Osteocyte (in vitro differentiated cells): ENCODE measurements at regions not wholly inside any gene's neighbourhood (a gene's known extent, or its start where the extent isn't known, plus 50 kb on each side); places are given as distances from the start of the nearest gene placed in this dataset.

ENCODE experiments used
- DNase-seq: peaks from one replicate; pipeline ENCODE4 v3.0.0; 2021; ENCODE audit warnings: mixed read lengths; ENCODE audit not compliant: unreplicated experiment; ENCODE audit errors: extremely low spot score
- H3K27ac Mint-ChIP-seq: one replicate; pipeline ENCODE4 v1.8.0; 2021; ENCODE audit warnings: mild to moderate bottlenecking, mixed read lengths; ENCODE audit not compliant: unreplicated experiment
- H3K27me3 Mint-ChIP-seq: one replicate; pipeline ENCODE4 v1.8.0; 2021; ENCODE audit warnings: mixed read lengths; ENCODE audit not compliant: unreplicated experiment
- H3K36me3 Mint-ChIP-seq: one replicate; pipeline ENCODE4 v1.8.0; 2021; ENCODE audit warnings: mixed read lengths; ENCODE audit not compliant: unreplicated experiment
- H3K4me1 Mint-ChIP-seq: one replicate; pipeline ENCODE4 v1.8.0; 2021; ENCODE audit warnings: mixed read lengths; ENCODE audit not compliant: unreplicated experiment
- H3K4me3 Mint-ChIP-seq: one replicate; pipeline ENCODE4 v1.8.0; 2021; ENCODE audit warnings: mild to moderate bottlenecking, moderate library complexity, mixed read lengths; ENCODE audit not compliant: unreplicated experiment
- H3K9me3 Mint-ChIP-seq: one replicate; pipeline ENCODE4 v1.8.0; 2021; ENCODE audit warnings: mixed read lengths; ENCODE audit not compliant: unreplicated experiment
- TF ChIP-seq, protein P1 (sequence below): fragments of 200-600 bp; sonication (generic); IDR thresholded peaks from 2 replicates; pipeline ENCODE4 v1.5.0; 2021; ENCODE audit warnings: antibody characterized with exemption, mild to moderate bottlenecking, moderate library complexity

- peaks cover 13% of the 10 kb centered on the region for H3K27me3 Mint-ChIP-seq
- H3K9me3 Mint-ChIP-seq, result no peaks in the 10 kb centered on the region
- H3K4me3 Mint-ChIP-seq, result no peak overlapping the region
- H3K27ac Mint-ChIP-seq, result no peak overlapping the region
- DNase-seq, result no peak
- TF ChIP-seq, protein P1, sequence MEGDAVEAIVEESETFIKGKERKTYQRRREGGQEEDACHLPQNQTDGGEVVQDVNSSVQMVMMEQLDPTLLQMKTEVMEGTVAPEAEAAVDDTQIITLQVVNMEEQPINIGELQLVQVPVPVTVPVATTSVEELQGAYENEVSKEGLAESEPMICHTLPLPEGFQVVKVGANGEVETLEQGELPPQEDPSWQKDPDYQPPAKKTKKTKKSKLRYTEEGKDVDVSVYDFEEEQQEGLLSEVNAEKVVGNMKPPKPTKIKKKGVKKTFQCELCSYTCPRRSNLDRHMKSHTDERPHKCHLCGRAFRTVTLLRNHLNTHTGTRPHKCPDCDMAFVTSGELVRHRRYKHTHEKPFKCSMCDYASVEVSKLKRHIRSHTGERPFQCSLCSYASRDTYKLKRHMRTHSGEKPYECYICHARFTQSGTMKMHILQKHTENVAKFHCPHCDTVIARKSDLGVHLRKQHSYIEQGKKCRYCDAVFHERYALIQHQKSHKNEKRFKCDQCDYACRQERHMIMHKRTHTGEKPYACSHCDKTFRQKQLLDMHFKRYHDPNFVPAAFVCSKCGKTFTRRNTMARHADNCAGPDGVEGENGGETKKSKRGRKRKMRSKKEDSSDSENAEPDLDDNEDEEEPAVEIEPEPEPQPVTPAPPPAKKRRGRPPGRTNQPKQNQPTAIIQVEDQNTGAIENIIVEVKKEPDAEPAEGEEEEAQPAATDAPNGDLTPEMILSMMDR, result no peak
- H3K36me3 Mint-ChIP-seq, result no peaks in the 10 kb centered on the region
- H3K4me1 Mint-ChIP-seq, result peaks cover 6% of the 10 kb centered on the region
These were observed 112.8 kb upstream of the SHB start for GRCh38 chr9:38181866-38182265.

DNA sequence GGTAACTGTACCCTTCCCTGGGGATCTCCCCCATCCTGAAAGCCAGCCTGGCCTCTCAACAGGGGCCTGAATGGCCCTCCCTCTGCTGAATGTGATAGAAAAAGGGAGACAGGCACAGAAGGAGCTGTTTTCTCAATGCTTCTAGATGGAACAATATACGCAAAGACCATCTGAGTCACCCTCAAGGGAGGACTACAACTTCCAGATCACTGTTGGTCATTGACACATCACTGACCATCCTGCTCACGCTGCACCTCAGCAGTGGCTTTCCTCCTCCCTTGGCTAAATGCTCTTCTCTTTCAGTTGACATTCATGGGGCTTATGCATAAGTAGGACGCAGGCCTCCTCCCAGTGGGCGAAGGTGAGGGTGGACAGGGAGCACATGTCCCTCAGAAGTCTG is 112.2 kb upstream of the SHB start:
- Mint-ChIP-seq H3K4me3 (no peak overlapping the region), H3K9me3 (no peaks in the 10 kb centered on the region), H3K27ac (no peak overlapping the region), H3K4me1 (peaks cover 2% of the 10 kb centered on the region), H3K36me3 (no peaks in the 10 kb centered on the region), H3K27me3 (peaks cover 16% of the 10 kb centered on the region)
- TF ChIP-seq, protein P1, result no peak
- no peak for DNase-seq

DNA sequence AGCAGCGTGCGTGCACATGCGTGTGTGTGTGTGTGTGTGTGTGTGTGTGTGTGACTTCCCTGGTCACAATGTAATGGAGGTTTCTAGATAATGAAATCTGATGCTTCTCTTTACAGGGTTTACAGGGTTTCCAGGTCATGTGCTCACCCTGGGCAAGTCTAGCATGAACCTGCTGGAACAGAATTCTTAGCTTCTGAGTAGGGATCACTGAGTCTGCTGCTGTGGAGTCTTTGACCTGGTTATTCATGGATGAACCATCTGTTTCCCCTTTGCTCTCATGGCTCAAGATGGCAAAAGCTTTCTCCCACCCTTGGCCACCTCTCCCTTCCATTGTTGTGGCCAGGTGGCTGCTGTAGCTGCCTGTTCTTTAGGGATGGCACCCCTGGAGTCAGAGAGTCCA is 111.6 kb upstream of the SHB start:
- Mint-ChIP-seq H3K4me1 (no peaks in the 10 kb centered on the region), H3K4me3 (no peak overlapping the region), H3K36me3 (no peaks in the 10 kb centered on the region), H3K9me3 (no peaks in the 10 kb centered on the region), H3K27ac (no peak overlapping the region), H3K27me3 (peaks cover 12% of the 10 kb centered on the region)
- DNase-seq, result no peak
- TF ChIP-seq, protein P1, result no peak

- TF ChIP-seq, protein P1, result no peak
- H3K4me3 Mint-ChIP-seq, result no peak overlapping the region
- H3K27ac Mint-ChIP-seq, result no peak overlapping the region
These were observed 110.9 kb upstream of the SHB start for GRCh38 chr9:38179965-38180364.

DNA sequence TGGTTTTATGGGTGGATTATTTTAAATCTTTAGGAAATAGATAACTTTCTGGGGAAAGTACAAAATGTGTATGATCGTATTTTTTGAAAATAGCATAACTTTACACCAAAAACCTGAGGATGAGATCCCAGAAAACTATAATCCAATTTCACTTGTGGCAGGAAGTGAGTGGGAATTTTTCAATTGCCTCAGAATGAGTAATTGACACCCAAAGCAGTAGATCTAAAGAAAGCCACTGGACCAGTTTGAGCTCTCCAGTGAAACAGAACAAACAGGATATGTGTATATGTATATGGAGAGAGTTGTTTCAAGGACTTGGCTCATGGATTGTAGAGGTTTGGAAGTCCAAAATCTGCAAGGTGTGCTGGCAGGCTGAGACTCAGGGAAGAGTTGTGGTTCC is 109.2 kb upstream of the SHB start:
- Mint-ChIP-seq H3K9me3 (no peaks in the 10 kb centered on the region), H3K4me3 (no peak overlapping the region), H3K4me1 (no peaks in the 10 kb centered on the region), H3K27me3 (peaks cover 11% of the 10 kb centered on the region), H3K36me3 (no peaks in the 10 kb centered on the region), H3K27ac (no peak overlapping the region)
- TF ChIP-seq, protein P1, result no peak
- no peak for DNase-seq

More at GRCh38 chr9:38179965-38180364, 110.9 kb upstream of the SHB start:
- Mint-ChIP-seq H3K9me3 (no peaks in the 10 kb centered on the region), H3K36me3 (no peaks in the 10 kb centered on the region), H3K4me1 (no peaks in the 10 kb centered on the region), H3K27me3 (peaks cover 14% of the 10 kb centered on the region)
- DNase-seq, result no peak
